GM12878 (cell line): ENCODE measurements at regions not wholly inside any gene's neighbourhood (a gene's known extent, or its start where the extent isn't known, plus 50 kb on each side); places are given as distances from the start of the nearest gene placed in this dataset.

Experiments used
- ATAC-seq: fragments of 200-7000 bp; cut with Tn5 transposase; 3 replicates; pipeline ENCODE4 v1.9.1; 2020; ENCODE audit warnings: mild to moderate bottlenecking, moderate library complexity
- BruUV-seq: library from RNA; stranded (reverse); fragments of 400-500 nt; replicated peaks from 2 replicates; lab custom pipeline; 2021; lab: Mats Ljungman, UMichigan
- CTCF ChIA-PET: fragments of 300-600 bp; sonication (Branson Sonifier 250); formaldehyde crosslinking; extraction: SDS; loops from one replicate; lab custom pipeline; 2021; ENCODE audit warnings: inconsistent platforms; lab: Yijun Ruan, JAX
- POLR2A ChIA-PET: fragments of 350-600 bp; formaldehyde crosslinking; extraction: SDS; loops from one replicate; lab custom pipeline; 2021; ENCODE audit warnings: inconsistent platforms; lab: Charles Lee
- RAD21 ChIA-PET: fragments of 300-600 bp; sonication (Branson Sonifier 250); formaldehyde crosslinking; loops from one replicate; lab custom pipeline; 2023; ENCODE audit warnings: antibody characterized with exemption; ENCODE audit not compliant: unreplicated experiment; lab: Charles Lee
- SMC1A ChIA-PET: fragments of 300-600 bp; sonication (Branson Sonifier 250); formaldehyde crosslinking; loops from one replicate; lab custom pipeline; 2023; ENCODE audit not compliant: unreplicated experiment, uncharacterized antibody; lab: Charles Lee
- DNase-seq: peaks from one replicate; pipeline ENCODE4 v3.0.0-alpha.2; 2011; ENCODE audit warnings: low read depth, low spot score
- FAIRE-seq: peaks from 3 replicates; lab custom pipeline; 2011; peaks lifted over from hg19 to GRCh38; lab: Jason Lieb, UNC
- H2AFZ ChIP-seq: 2 replicates; pipeline ENCODE4 v1.6.0; 2011; ENCODE audit warnings: low read depth, low read length, control low read depth; ENCODE audit not compliant: control insufficient read depth
- H3K27ac ChIP-seq: 2 replicates; pipeline ENCODE4 v1.5.1; 2011; ENCODE audit warnings: control low read depth; ENCODE audit not compliant: control insufficient read depth, insufficient read depth
- H3K27me3 ChIP-seq, 2 experiments: replicated peaks in 1 of 2; 2 replicates each; pipeline versions ENCODE4 v1.6.0 to v1.6.1; 2011; ENCODE audit warnings: low read length in 1 of 2; ENCODE audit not compliant: control insufficient read depth in 2 of 2, insufficient read depth in 2 of 2
- H3K36me3 ChIP-seq, 2 experiments: 2 replicates each; pipeline ENCODE4 v1.5.1; 2011; ENCODE audit warnings: low read length in 1 of 2; ENCODE audit not compliant: control insufficient read depth in 2 of 2, insufficient read depth in 2 of 2
- H3K4me1 ChIP-seq: 2 replicates; pipeline ENCODE4 v1.6.1; 2011; ENCODE audit warnings: mild to moderate bottlenecking, low read length, moderate library complexity, mixed read lengths; ENCODE audit not compliant: control insufficient read depth, insufficient read depth
- H3K4me2 ChIP-seq: 2 replicates; pipeline ENCODE4 v1.6.0; 2011; ENCODE audit warnings: control low read depth; ENCODE audit not compliant: control insufficient read depth, insufficient read depth
- H3K4me3 ChIP-seq: fragments of 200-600 bp; sonication (generic); 2 replicates; pipeline ENCODE4 v1.5.1; 2016
- H3K79me2 ChIP-seq: 2 replicates; pipeline ENCODE4 v1.6.0; 2011; ENCODE audit warnings: low read length; ENCODE audit not compliant: control insufficient read depth, insufficient read depth
- H3K9ac ChIP-seq: 2 replicates; pipeline ENCODE4 v1.8.0; 2011; ENCODE audit warnings: low read length, control low read depth, mixed read lengths; ENCODE audit not compliant: control insufficient read depth, insufficient read depth
- H3K9me3 ChIP-seq: replicated peaks from 3 replicates; pipeline ENCODE4 v1.5.1; 2011; ENCODE audit warnings: mild to moderate bottlenecking, low read length; ENCODE audit not compliant: control insufficient read depth, insufficient read depth
- H4K20me1 ChIP-seq: 2 replicates; pipeline ENCODE4 v1.6.0; 2011; ENCODE audit not compliant: control insufficient read depth, insufficient read depth
- ATF7 ChIP-seq: fragments of 450-650 bp; IDR thresholded peaks from 2 replicates; pipeline ENCODE4 v1.6.1; 2016; ENCODE audit warnings: low read depth, mild to moderate bottlenecking
- BACH1 ChIP-seq: fragments of 450-650 bp; IDR thresholded peaks from 2 replicates; pipeline ENCODE4 v1.6.1; 2017; ENCODE audit warnings: mild to moderate bottlenecking, borderline replicate concordance
- BRCA1 ChIP-seq: IDR thresholded peaks from 2 replicates; pipeline ENCODE4 v1.6.1; 2011; ENCODE audit warnings: low read depth, low read length, improper control_type of control experiment
- CBFB ChIP-seq: IDR thresholded peaks from 2 replicates; pipeline ENCODE4 v1.6.1; 2016; ENCODE audit warnings: antibody characterized with exemption, low read depth
- FOXK2 ChIP-seq: fragments of 450-650 bp; IDR thresholded peaks from 2 replicates; pipeline ENCODE4 v1.6.1; 2017; ENCODE audit warnings: mild to moderate bottlenecking, moderate library complexity
- IRF4 ChIP-seq: IDR thresholded peaks from 2 replicates; pipeline ENCODE4 v1.6.1; 2011; ENCODE audit warnings: low read depth, low read length
- MXI1 ChIP-seq: fragments of 150-350 bp; IDR thresholded peaks from 2 replicates; pipeline ENCODE4 v1.6.1; 2011; ENCODE audit warnings: low read depth, mild to moderate bottlenecking, inconsistent platforms, low read length, improper control_type of control experiment
- MYC ChIP-seq: IDR thresholded peaks from 2 replicates; pipeline ENCODE4 v1.6.1; 2011; ENCODE audit warnings: mild to moderate bottlenecking, low read length, moderate library complexity, inconsistent platforms; ENCODE audit not compliant: insufficient read depth, insufficient replicate concordance, insufficient read length, severe bottlenecking
- RAD21 ChIP-seq: IDR thresholded peaks from 2 replicates; pipeline ENCODE4 v1.6.1; 2011; ENCODE audit warnings: mild to moderate bottlenecking, low read depth, low read length, moderate library complexity; ENCODE audit not compliant: insufficient read depth
- RB1 ChIP-seq: fragments of 450-650 bp; formaldehyde crosslinking; IDR thresholded peaks from 2 replicates; pipeline ENCODE4 v1.6.1; 2017; ENCODE audit warnings: mild to moderate bottlenecking, borderline replicate concordance
- SP1 ChIP-seq: IDR thresholded peaks from one replicate; pipeline ENCODE4 v1.6.1; 2011; ENCODE audit warnings: low read depth, low read length
- SRF ChIP-seq, 2 experiments: IDR thresholded peaks; 2 replicates each; pipeline ENCODE4 v1.6.1; 2011; ENCODE audit warnings: low read depth in 2 of 2, low read length in 2 of 2, mild to moderate bottlenecking in 1 of 2, moderate library complexity in 1 of 2
- STAT1 ChIP-seq: fragments of 450-650 bp; conservative IDR thresholded peaks from 2 replicates; pipeline ENCODE4 v1.6.1; 2014; ENCODE audit warnings: antibody characterized with exemption, mild to moderate bottlenecking
- TCF12 ChIP-seq: IDR thresholded peaks from 2 replicates; pipeline ENCODE4 v1.6.1; 2011; ENCODE audit warnings: low read depth, mild to moderate bottlenecking, low read length
- ZNF24 ChIP-seq: fragments of 450-650 bp; IDR thresholded peaks from 2 replicates; pipeline ENCODE4 v1.6.1; 2017; ENCODE audit warnings: antibody characterized with exemption, mild to moderate bottlenecking
- WGBS: methylation state at CpG from one replicate; pipeline ENCODE4 v1.1.6; 2016; ENCODE audit warnings: low lambda C conversion rate; ENCODE audit not compliant: insufficient replicate concordance, insufficient coverage; ENCODE audit errors: missing lambda C conversion rate; 5-methylcytosine and 5-hydroxymethylcytosine counted together
- in situ Hi-C: fragments of 300-500 bp; cut with MboI; formaldehyde crosslinking; loops from 9 replicates; pipeline ENCODE4 v1.14.3; 2018; ENCODE audit warnings: mixed read lengths
- intact Hi-C: fragments of 100-400 bp; cut with micrococcal nuclease; formaldehyde crosslinking; loops from one replicate; pipeline ENCODE4 v1.14.2; 2022; ENCODE audit not compliant: unreplicated experiment
- TF ChIP-seq, protein P1 (sequence below): fragments of 150-350 bp; IDR thresholded peaks from 2 replicates; pipeline ENCODE4 v1.6.1; 2014; ENCODE audit warnings: mild to moderate bottlenecking, low read depth, low read length
- TF ChIP-seq, protein P2 (sequence below): fragments of 450-650 bp; IDR thresholded peaks from 2 replicates; pipeline ENCODE4 v1.6.1; 2017; ENCODE audit warnings: low read depth, mild to moderate bottlenecking, moderate library complexity

DNA sequence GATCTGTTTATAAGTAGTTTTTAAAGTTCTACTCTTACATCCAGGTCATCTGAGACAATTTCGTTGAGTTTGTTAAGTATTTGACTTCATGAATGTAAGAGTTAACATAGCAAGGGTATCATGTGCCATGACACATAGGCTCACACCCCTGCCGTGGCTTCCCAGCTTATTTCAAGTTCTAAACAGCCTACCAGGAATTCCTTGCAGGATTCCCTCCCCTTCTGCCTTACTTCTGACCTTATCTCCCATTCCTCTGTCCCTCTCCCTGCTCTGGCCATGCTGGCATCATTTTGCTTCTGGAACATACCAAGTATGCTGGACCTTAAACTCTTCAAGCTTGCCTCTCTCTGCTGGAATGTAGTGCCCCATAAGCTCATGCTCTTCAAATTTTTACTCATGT lies 369.9 kb upstream of the PCDH7 start:
- Histone ChIP-seq H3K79me2 (no peaks in the 10 kb centered on the region), H3K27me3 (no peaks in the 10 kb centered on the region), H3K9ac (no peak overlapping the region), H3K4me1 (no peaks in the 10 kb centered on the region), H3K4me3 (no peak overlapping the region), H3K36me3 (no peaks in the 10 kb centered on the region), H2AFZ (no peak overlapping the region), H4K20me1 (no peaks in the 10 kb centered on the region), H3K27ac (no peak overlapping the region), H3K9me3 (no peaks in the 10 kb centered on the region), H3K4me2 (no peak overlapping the region)
- intact Hi-C loops (no loop called here), in situ Hi-C loops (no loop called here)
- TF ChIP-seq SP1, result no peak
- TF ChIP-seq ATF7, result no peak
- TF ChIP-seq RB1, result no peak
- ChIA-PET POLR2A (no interaction called here), SMC1A (interaction anchor here (0.6 to 1.3 kb wide), 2 partner anchors 19 to 408 kb away, joined by 3 to 4 read pairs; no protein-coding TSS in a partner anchor), CTCF (no interaction called here), RAD21 (no interaction called here)
- ATAC-seq, result no peak
- no TSS peak for BruUV-seq
- WGBS, result 3% methylated on average over 2 of the region's 2 CpGs
- no peak for FAIRE-seq
- no peak for DNase-seq

DNA sequence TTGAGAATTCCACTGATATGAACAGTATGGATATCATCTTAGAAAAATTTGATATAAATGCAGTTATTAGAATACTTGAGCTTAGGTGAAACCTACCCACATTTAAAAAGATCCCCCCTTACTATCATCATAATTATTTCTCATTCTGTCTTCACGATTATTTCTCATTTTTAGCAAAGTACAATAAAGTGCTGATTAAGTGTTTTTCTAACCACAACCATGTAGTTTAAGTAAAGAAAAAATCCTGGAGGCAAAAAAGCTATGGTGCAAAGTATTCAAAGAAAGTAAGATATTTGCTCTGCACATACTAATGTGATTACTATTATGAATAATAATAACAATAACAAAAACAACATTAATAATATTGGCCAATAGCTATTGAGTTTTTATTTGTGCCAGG lies 365.6 kb upstream of the PCDH7 start:
- no peak for DNase-seq
- H4K20me1 ChIP-seq, result no peaks in the 10 kb centered on the region
- H3K9ac ChIP-seq, result no peak overlapping the region
- POLR2A ChIA-PET, result no interaction called here
- H3K4me3 ChIP-seq, result no peak overlapping the region
- no peak for ATAC-seq
- H3K27me3 ChIP-seq, result no peaks in the 10 kb centered on the region
- H2AFZ ChIP-seq, result no peak overlapping the region
- no peak overlapping the region for H3K27ac ChIP-seq
- FAIRE-seq, result no peak
- no peaks in the 10 kb centered on the region for H3K9me3 ChIP-seq
- CTCF ChIA-PET, result no interaction called here
- H3K4me2 ChIP-seq, result no peak overlapping the region
- BruUV-seq, result no TSS peak
- 6% methylated on average over 1 of the region's 1 CpG for WGBS
- in situ Hi-C loops (no loop called here), intact Hi-C loops (no loop called here)
- H3K4me1 ChIP-seq, result no peaks in the 10 kb centered on the region
- SMC1A ChIA-PET, result no interaction called here
- no peaks in the 10 kb centered on the region for H3K36me3 ChIP-seq
- H3K79me2 ChIP-seq, result no peaks in the 10 kb centered on the region
- RAD21 ChIA-PET, result no interaction called here
- no peak for TF ChIP-seq CBFB
- TF ChIP-seq BRCA1, result no peak
- TF ChIP-seq MXI1, result no peak
- TF ChIP-seq BACH1, result no peak
- TF ChIP-seq, protein P1, sequence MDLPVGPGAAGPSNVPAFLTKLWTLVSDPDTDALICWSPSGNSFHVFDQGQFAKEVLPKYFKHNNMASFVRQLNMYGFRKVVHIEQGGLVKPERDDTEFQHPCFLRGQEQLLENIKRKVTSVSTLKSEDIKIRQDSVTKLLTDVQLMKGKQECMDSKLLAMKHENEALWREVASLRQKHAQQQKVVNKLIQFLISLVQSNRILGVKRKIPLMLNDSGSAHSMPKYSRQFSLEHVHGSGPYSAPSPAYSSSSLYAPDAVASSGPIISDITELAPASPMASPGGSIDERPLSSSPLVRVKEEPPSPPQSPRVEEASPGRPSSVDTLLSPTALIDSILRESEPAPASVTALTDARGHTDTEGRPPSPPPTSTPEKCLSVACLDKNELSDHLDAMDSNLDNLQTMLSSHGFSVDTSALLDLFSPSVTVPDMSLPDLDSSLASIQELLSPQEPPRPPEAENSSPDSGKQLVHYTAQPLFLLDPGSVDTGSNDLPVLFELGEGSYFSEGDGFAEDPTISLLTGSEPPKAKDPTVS, result no peak
- TF ChIP-seq MYC, result no peak
- TF ChIP-seq RAD21, result no peak
- no peak for TF ChIP-seq ZNF24
- TF ChIP-seq FOXK2, result no peak
- TF ChIP-seq IRF4, result no peak
- no peak for TF ChIP-seq STAT1
- TF ChIP-seq, protein P2, sequence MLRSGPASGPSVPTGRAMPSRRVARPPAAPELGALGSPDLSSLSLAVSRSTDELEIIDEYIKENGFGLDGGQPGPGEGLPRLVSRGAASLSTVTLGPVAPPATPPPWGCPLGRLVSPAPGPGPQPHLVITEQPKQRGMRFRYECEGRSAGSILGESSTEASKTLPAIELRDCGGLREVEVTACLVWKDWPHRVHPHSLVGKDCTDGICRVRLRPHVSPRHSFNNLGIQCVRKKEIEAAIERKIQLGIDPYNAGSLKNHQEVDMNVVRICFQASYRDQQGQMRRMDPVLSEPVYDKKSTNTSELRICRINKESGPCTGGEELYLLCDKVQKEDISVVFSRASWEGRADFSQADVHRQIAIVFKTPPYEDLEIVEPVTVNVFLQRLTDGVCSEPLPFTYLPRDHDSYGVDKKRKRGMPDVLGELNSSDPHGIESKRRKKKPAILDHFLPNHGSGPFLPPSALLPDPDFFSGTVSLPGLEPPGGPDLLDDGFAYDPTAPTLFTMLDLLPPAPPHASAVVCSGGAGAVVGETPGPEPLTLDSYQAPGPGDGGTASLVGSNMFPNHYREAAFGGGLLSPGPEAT, result no peak
- no peak for TF ChIP-seq TCF12
- no peak for TF ChIP-seq SRF (IDR thresholded peaks at IDR 0.05; ENCODE audit: low read depth in 2 of 2, low read length in 2 of 2)
